Erythroblast (primary cell): ENCODE measurements at regions not wholly inside any gene's neighbourhood (a gene's known extent, or its start where the extent isn't known, plus 50 kb on each side); places are given as distances from the start of the nearest gene placed in this dataset.

ENCODE experiments used
- GATA1 ChIP-seq: IDR thresholded peaks from 2 replicates; pipeline ENCODE4 v1.6.1; 2011; ENCODE audit warnings: low read depth, mild to moderate bottlenecking, control low read depth, low read length, moderate library complexity
- POLR2A ChIP-seq: IDR thresholded peaks from 2 replicates; pipeline ENCODE4 v1.6.1; 2011; ENCODE audit warnings: mild to moderate bottlenecking, low read length

DNA sequence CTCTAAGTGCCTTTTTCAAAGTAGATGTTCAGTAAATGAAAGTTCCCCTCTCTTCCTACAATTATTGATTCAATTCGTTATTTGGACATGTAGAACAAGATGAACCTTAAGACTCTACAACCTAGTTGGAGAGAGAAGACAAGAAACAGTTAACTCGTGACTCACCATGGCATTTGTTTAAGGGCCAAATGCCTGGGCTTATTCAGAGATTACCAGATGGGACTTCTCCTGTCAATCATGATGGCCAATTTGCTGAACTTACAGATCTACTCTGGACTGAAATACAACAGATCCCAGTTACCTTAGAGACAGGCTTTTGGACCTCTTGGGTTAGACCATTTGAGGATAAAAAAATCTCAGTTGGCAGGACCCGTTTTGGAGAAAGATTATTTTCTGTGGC is 93.5 kb downstream of the C1orf94 start:
- TF ChIP-seq POLR2A (no peak), GATA1 (no peak)
